ENCODE measurements at regions not wholly inside any gene's neighbourhood (a gene's known extent, or its start where the extent isn't known, plus 50 kb on each side); places are given as distances from the start of the nearest gene placed in this dataset.

DNA sequence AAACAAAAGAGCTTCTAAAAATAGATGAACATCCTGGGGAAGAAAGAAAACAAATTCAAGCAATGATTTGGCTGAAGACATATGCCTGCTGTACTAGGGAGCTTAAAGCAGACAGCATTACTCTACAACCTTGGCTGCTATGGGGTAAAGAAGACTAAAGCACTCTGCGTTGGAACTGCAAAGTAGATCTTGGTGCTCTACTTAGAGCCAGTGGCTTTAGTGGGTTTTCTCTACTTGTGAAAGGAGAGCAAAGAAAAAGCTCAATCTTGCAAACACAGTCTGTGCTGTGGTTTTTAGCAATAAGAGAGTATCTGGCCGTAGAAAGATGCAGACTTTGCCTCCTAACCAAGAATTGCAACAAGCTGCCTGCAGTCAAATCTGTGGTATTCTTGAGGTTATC lies 334.7 kb upstream of the NDST3 start:
- Histone ChIP-seq H3K27ac (ENCODE audit: low read depth in 2 of 2, low read length in 1 of 2) (no peak overlapping the region), H3K9me2 (no peaks in the 10 kb centered on the region), H3F3A (replicated peaks; ENCODE audit: insufficient read depth) (no peaks in the 10 kb centered on the region), H3K9me3 (no peaks in the 10 kb centered on the region), H3K4me1 (ENCODE audit: control insufficient read depth in 1 of 2, insufficient read depth in 2 of 2, low read depth in 1 of 2, low read length in 1 of 2) (no peaks in the 10 kb centered on the region), H3K79me2 (ENCODE audit: insufficient read depth) (no peaks in the 10 kb centered on the region), H3K27me3 (ENCODE audit: insufficient read depth) (no peaks in the 10 kb centered on the region), H2AFZ (ENCODE audit: low read depth) (no peak overlapping the region), H3K4me2 (no peak overlapping the region), H3K9ac (no peak overlapping the region), H3K4me3 (ENCODE audit: low read depth in 2 of 2, low read length in 1 of 2) (no peak overlapping the region), H4K20me1 (ENCODE audit: insufficient read depth) (no peaks in the 10 kb centered on the region), H3K36me3 (replicated peaks in 1 of 2; ENCODE audit: control insufficient read depth in 1 of 2, insufficient read depth in 2 of 2, low read length in 1 of 2) (no peaks in the 10 kb centered on the region)
- CTCF ChIA-PET: interaction anchor here (0.7 to 1.9 kb wide), 8 partner anchors 9 to 565 kb away, joined by 3 to 12 read pairs (median 4); partner anchors contain the start of gene NDST3
- no peak for TF ChIP-seq TCF12 (IDR thresholded peaks at IDR 0.05)
- no peak for TF ChIP-seq NFIC (IDR thresholded peaks at IDR 0.05; ENCODE audit: borderline replicate concordance)
- TF ChIP-seq, protein P1, sequence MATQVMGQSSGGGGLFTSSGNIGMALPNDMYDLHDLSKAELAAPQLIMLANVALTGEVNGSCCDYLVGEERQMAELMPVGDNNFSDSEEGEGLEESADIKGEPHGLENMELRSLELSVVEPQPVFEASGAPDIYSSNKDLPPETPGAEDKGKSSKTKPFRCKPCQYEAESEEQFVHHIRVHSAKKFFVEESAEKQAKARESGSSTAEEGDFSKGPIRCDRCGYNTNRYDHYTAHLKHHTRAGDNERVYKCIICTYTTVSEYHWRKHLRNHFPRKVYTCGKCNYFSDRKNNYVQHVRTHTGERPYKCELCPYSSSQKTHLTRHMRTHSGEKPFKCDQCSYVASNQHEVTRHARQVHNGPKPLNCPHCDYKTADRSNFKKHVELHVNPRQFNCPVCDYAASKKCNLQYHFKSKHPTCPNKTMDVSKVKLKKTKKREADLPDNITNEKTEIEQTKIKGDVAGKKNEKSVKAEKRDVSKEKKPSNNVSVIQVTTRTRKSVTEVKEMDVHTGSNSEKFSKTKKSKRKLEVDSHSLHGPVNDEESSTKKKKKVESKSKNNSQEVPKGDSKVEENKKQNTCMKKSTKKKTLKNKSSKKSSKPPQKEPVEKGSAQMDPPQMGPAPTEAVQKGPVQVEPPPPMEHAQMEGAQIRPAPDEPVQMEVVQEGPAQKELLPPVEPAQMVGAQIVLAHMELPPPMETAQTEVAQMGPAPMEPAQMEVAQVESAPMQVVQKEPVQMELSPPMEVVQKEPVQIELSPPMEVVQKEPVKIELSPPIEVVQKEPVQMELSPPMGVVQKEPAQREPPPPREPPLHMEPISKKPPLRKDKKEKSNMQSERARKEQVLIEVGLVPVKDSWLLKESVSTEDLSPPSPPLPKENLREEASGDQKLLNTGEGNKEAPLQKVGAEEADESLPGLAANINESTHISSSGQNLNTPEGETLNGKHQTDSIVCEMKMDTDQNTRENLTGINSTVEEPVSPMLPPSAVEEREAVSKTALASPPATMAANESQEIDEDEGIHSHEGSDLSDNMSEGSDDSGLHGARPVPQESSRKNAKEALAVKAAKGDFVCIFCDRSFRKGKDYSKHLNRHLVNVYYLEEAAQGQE (IDR thresholded peaks at IDR 0.05; ENCODE audit: low read depth, low read length): no peak
- TF ChIP-seq ELF1 (IDR thresholded peaks at IDR 0.05): no peak
- TF ChIP-seq RXRA (IDR thresholded peaks at IDR 0.05; ENCODE audit: borderline replicate concordance, low read depth): no peak
- no peak for TF ChIP-seq MEF2A (IDR thresholded peaks at IDR 0.05; ENCODE audit: borderline replicate concordance, low read depth)
- WGBS (ENCODE audit: low lambda C conversion rate): 47% methylated on average over 2 of the region's 2 CpGs
- no peak for DNase-seq
- POLR2A ChIA-PET: no interaction called here

DNA sequence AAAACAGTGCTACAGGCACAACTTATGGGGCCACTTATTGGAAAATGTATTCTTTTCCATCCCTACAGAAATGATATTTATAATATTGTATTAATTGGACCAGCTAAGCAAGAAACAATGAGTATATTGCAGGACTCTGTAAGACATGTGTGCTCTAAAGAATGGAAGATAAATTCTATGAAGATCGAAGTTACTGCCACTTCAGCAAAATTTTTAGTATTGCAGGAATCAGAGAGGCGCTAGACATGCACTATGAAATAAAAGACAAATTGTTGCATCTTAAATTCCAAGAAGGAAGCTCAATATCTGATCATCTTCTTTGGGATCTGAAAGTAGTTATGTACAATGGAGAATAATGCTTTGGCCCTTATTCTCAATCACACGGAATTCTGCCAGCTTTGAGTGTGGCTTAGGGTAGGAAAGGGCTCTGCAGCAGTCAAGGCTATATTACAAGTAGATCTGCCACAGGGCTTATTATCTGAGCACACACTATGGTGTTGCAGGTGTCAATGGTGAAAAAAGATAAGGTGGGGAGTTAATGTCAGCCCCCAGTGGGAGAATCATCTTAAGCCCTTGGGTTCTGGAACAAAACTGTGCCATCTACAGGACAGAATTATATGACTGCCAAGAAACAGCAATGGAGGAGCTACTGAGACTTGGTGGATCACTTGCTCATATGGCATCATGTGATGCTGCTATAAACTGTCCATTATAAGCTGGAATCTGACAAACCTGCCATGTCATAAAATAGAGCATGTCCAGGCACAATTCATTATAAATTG lies 334.0 kb upstream of the NDST3 start:
- POLR2A ChIA-PET: no interaction called here
- H3K4me1 ChIP-seq (ENCODE audit: control insufficient read depth in 1 of 2, insufficient read depth in 2 of 2, low read depth in 1 of 2, low read length in 1 of 2): no peaks in the 10 kb centered on the region
- no peak overlapping the region for H3K4me3 ChIP-seq (ENCODE audit: low read depth in 2 of 2, low read length in 1 of 2)
- no peaks in the 10 kb centered on the region for H3F3A ChIP-seq (replicated peaks; ENCODE audit: insufficient read depth)
- no peak for DNase-seq
- no peak overlapping the region for H2AFZ ChIP-seq (ENCODE audit: low read depth)
- no peaks in the 10 kb centered on the region for H3K79me2 ChIP-seq (ENCODE audit: insufficient read depth)
- WGBS (ENCODE audit: low lambda C conversion rate): 55% methylated on average over 3 of the region's 3 CpGs
- TF ChIP-seq RAD21 (IDR thresholded peaks at IDR 0.05; ENCODE audit: low read length) (peak; percentile 50), ELF1 (IDR thresholded peaks at IDR 0.05) (no peak)
- TF ChIP-seq, protein P2, sequence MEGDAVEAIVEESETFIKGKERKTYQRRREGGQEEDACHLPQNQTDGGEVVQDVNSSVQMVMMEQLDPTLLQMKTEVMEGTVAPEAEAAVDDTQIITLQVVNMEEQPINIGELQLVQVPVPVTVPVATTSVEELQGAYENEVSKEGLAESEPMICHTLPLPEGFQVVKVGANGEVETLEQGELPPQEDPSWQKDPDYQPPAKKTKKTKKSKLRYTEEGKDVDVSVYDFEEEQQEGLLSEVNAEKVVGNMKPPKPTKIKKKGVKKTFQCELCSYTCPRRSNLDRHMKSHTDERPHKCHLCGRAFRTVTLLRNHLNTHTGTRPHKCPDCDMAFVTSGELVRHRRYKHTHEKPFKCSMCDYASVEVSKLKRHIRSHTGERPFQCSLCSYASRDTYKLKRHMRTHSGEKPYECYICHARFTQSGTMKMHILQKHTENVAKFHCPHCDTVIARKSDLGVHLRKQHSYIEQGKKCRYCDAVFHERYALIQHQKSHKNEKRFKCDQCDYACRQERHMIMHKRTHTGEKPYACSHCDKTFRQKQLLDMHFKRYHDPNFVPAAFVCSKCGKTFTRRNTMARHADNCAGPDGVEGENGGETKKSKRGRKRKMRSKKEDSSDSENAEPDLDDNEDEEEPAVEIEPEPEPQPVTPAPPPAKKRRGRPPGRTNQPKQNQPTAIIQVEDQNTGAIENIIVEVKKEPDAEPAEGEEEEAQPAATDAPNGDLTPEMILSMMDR (IDR thresholded peaks at IDR 0.05): peak; percentile 50
- no peaks in the 10 kb centered on the region for H3K9me3 ChIP-seq
- no peaks in the 10 kb centered on the region for H3K27me3 ChIP-seq (ENCODE audit: insufficient read depth)
- no peaks in the 10 kb centered on the region for H3K9me2 ChIP-seq
- CTCF ChIA-PET: interaction anchor here (0.6 to 1.9 kb wide), 14 partner anchors 9 to 1520 kb away, joined by 3 to 12 read pairs (median 4); partner anchors contain the start of gene NDST3
- H4K20me1 ChIP-seq (ENCODE audit: insufficient read depth): no peaks in the 10 kb centered on the region
- H3K27ac ChIP-seq (ENCODE audit: low read depth in 2 of 2, low read length in 1 of 2): no peak overlapping the region
- H3K9ac ChIP-seq: no peak overlapping the region
- no peaks in the 10 kb centered on the region for H3K36me3 ChIP-seq (replicated peaks in 1 of 2; ENCODE audit: control insufficient read depth in 1 of 2, insufficient read depth in 2 of 2, low read length in 1 of 2)
- no peak overlapping the region for H3K4me2 ChIP-seq

Measured in SK-N-SH (cell line).